ENCODE measurements at regions not wholly inside any gene's neighbourhood (a gene's known extent, or its start where the extent isn't known, plus 50 kb on each side); places are given as distances from the start of the nearest gene placed in this dataset.

GRCh38 chr18:22783662-22784076, 149.5 kb upstream of the RBBP8 start:
- TF ChIP-seq CTCF (IDR thresholded peaks at IDR 0.05; ENCODE audit: low read depth, low read length) = no peak
- Histone ChIP-seq H3K27ac (no peak overlapping the region), H3K4me3 (no peak overlapping the region)

GRCh38 chr18:22789052-22789451, 144.1 kb upstream of the RBBP8 start:
- Histone ChIP-seq H3K4me3 (no peak overlapping the region), H3K27ac (no peak overlapping the region), H3K27me3 (no peaks in the 10 kb centered on the region), H3K9me3 (ENCODE audit: low read depth) (no peaks in the 10 kb centered on the region), H3K4me1 (ENCODE audit: low read depth) (peaks cover 7% of the 10 kb centered on the region), H3K36me3 (no peaks in the 10 kb centered on the region)
- TF ChIP-seq CTCF (IDR thresholded peaks at IDR 0.05; ENCODE audit: low read depth, low read length) = no peak
- no peak for DNase-seq (ENCODE audit: low read depth in 1 of 2, low spot score in 1 of 2)

More at GRCh38 chr18:22783662-22784076, 149.5 kb upstream of the RBBP8 start:
- no peak for DNase-seq (ENCODE audit: low read depth in 1 of 2, low spot score in 1 of 2)
- no peaks in the 10 kb centered on the region for H3K27me3 ChIP-seq
- peaks cover 9% of the 10 kb centered on the region for H3K4me1 ChIP-seq (ENCODE audit: low read depth)
- no peaks in the 10 kb centered on the region for H3K9me3 ChIP-seq (ENCODE audit: low read depth)
- no peaks in the 10 kb centered on the region for H3K36me3 ChIP-seq

- H3K9me3 ChIP-seq (ENCODE audit: low read depth) = no peaks in the 10 kb centered on the region
- no peaks in the 10 kb centered on the region for H3K27me3 ChIP-seq
- no peaks in the 10 kb centered on the region for H3K36me3 ChIP-seq
- no peak overlapping the region for H3K4me3 ChIP-seq
- no peak for TF ChIP-seq CTCF (IDR thresholded peaks at IDR 0.05; ENCODE audit: low read depth, low read length)
- no peak for DNase-seq (ENCODE audit: low read depth in 1 of 2, low spot score in 1 of 2)
- peaks cover 7% of the 10 kb centered on the region for H3K4me1 ChIP-seq (ENCODE audit: low read depth)
- H3K27ac ChIP-seq = no peak overlapping the region
Measured at GRCh38 chr18:22789600-22789999, 143.5 kb upstream of the RBBP8 start.

- H3K4me3 ChIP-seq = no peak overlapping the region
- H3K27me3 ChIP-seq = no peaks in the 10 kb centered on the region
- H3K9me3 ChIP-seq (ENCODE audit: low read depth) = no peaks in the 10 kb centered on the region
- no peak overlapping the region for H3K27ac ChIP-seq
- no peak for TF ChIP-seq CTCF (IDR thresholded peaks at IDR 0.05; ENCODE audit: low read depth, low read length)
- no peak for DNase-seq (ENCODE audit: low read depth in 1 of 2, low spot score in 1 of 2)
- H3K4me1 ChIP-seq (ENCODE audit: low read depth) = peaks cover 7% of the 10 kb centered on the region
- no peaks in the 10 kb centered on the region for H3K36me3 ChIP-seq
Measured at GRCh38 chr18:22790545-22791309, 142.4 kb upstream of the RBBP8 start.

GRCh38 chr18:22791310-22791610, 141.9 kb upstream of the RBBP8 start:
- no peak overlapping the region for H3K4me3 ChIP-seq
- no peak for DNase-seq (ENCODE audit: low read depth in 1 of 2, low spot score in 1 of 2)
- H3K36me3 ChIP-seq = no peaks in the 10 kb centered on the region
- no peak overlapping the region for H3K27ac ChIP-seq
- no peaks in the 10 kb centered on the region for H3K27me3 ChIP-seq
- H3K4me1 ChIP-seq (ENCODE audit: low read depth) = peaks cover 7% of the 10 kb centered on the region
- no peaks in the 10 kb centered on the region for H3K9me3 ChIP-seq (ENCODE audit: low read depth)
- TF ChIP-seq CTCF (IDR thresholded peaks at IDR 0.05; ENCODE audit: low read depth, low read length) = no peak
